G401 (cell line): ENCODE measurements at regions not wholly inside any gene's neighbourhood (a gene's known extent, or its start where the extent isn't known, plus 50 kb on each side); places are given as distances from the start of the nearest gene placed in this dataset.
"Not testable (repeated sequence)": the region's sequence is repeated elsewhere in the genome, so short reads cannot be mapped to it uniquely, and the experiment has no call there.

ENCODE experiments used
- DNase-seq: peaks from one replicate; pipeline ENCODE4 v3.0.0-alpha.2; 2015; ENCODE audit warnings: low spot score
- in situ Hi-C: cut with HindIII; loops from 2 replicates; pipeline ENCODE4 v1.10.0; 2016; ENCODE audit warnings: low sequenced_read_pairs, mixed read lengths

DNA sequence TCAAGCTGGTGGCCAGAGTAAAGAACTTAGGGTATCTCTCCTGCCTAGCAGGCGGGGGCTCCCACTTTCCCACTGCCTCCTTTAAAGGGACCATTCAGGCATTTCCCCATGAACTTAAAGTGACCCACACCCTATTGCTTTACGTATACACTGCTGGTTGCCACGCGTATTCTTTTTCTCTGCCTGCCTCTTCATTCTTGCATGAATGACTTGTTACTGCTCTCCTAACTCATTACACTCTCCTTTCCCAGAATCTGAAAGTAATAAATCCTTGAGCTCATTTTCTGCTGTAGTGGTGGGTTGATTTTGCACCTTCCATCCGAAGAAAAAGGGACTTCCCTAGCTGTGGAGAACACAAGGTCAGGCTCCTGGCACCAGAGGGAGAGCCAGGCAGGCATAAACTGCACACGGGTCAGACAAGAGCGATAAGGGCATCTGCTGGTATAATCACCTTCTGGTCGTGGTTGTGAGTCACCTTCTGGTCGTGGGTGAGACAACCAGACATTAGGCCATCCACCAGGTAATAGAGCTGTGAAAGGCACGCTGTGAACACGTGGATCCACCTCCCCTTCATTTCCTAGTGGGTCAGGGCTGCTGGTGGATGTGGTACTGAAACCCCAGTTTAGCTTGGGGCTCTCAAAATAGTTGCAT is 950.3 kb downstream of the SOCS6 start:
- in situ Hi-C loops, result no loop called here
- DNase-seq, result no peak

DNA sequence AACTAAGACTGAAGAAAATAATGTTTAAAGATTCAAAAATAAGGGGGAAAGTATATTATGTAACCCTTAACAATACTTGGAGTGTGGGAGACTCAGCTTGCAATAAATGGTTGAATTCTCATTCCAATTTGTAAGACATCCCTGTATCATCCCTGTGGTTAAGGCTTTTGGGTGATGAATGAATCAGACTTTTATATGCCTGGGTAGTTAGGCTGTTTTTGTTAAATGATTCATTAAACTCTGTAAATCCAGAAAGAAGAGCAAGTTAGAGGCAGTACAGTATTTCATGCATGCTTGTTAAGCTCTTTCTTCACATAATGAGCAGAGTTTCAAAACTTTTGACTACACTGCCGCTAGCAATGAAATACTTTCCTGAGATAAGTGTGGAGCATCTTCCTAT is 948.8 kb downstream of the SOCS6 start:
- in situ Hi-C loops, result no loop called here
- DNase-seq, result no peak

- no peak for DNase-seq
- in situ Hi-C loops, result no loop called here
Observed at GRCh38 chr18:71233177-71233576, 944.3 kb downstream of the SOCS6 start.

GRCh38 chr18:71223486-71223885 is 934.6 kb downstream of the SOCS6 start:
- no peak for DNase-seq
- in situ Hi-C loops, result no loop called here

- DNase-seq, result no peak
- in situ Hi-C loops, result no loop called here
Observed at GRCh38 chr18:71221405-71221804, 932.6 kb downstream of the SOCS6 start.

DNA sequence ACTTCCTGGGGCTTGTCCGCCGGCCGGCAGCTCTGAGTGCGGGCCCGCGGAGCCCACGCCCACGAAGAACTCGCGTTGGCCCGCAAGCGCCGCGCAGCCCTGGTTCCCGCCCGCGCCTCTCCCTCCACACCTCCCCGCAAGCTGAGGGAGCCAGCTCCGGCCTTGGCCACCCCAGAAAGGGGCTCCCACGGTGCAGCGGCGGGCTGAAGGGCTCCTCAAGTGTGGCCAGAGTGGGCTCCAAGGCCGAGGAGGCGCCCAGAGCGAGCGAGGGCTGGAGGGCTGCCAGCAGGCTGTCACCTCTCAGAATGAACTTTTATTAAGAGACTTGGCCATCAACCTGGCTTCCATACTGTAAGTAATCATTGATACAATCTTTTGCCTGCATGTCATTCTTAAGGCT is 923.9 kb downstream of the SOCS6 start:
- DNase-seq, in situ Hi-C loops: not testable (repeated sequence)

DNA sequence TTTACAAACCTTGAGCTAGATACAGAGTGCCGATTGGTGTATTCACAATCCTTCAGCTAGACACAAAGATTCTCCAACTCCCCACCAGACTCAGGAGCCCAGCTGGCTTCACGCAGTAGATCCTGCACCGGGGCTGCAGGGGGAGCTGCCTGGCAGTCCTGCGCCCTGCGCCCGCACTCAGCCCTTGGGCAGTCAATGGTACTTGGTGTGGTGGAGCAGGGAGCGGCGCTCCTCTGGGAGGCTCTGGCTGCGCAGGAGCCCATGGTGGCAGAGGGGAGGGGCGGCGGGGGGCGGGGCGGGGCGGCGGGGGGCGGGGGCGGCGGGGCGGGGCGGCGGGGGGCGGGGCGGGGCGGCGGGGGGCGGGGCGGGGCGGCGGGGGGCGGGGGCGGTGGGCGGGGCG is 923.4 kb downstream of the SOCS6 start:
- no peak for DNase-seq
- in situ Hi-C loops, result no loop called here

DNA sequence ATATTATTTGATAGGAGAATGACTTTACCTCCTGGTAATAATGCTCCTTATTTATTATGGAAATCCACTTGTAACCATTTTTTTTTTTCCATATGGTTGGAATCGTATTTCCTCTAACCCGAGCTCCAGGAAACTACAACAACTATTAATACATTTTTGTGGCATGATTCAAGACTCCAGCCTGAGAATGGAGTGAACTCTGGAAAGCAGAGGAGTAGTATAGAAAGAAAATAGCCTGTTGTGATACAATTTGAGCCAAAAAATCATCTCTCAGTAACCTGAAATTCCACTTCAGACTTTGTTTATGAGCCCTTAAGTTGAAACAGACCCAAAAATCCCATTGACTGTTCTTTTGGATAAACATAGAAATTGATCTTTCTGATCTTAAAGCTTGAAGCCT is 921.1 kb downstream of the SOCS6 start:
- DNase-seq, result no peak
- in situ Hi-C loops, result no loop called here

GRCh38 chr18:71194438-71194837 is 905.6 kb downstream of the SOCS6 start:
- in situ Hi-C loops, result no loop called here
- no peak for DNase-seq

GRCh38 chr18:71189581-71189980 is 900.7 kb downstream of the SOCS6 start:
- in situ Hi-C loops, result no loop called here
- no peak for DNase-seq

DNA sequence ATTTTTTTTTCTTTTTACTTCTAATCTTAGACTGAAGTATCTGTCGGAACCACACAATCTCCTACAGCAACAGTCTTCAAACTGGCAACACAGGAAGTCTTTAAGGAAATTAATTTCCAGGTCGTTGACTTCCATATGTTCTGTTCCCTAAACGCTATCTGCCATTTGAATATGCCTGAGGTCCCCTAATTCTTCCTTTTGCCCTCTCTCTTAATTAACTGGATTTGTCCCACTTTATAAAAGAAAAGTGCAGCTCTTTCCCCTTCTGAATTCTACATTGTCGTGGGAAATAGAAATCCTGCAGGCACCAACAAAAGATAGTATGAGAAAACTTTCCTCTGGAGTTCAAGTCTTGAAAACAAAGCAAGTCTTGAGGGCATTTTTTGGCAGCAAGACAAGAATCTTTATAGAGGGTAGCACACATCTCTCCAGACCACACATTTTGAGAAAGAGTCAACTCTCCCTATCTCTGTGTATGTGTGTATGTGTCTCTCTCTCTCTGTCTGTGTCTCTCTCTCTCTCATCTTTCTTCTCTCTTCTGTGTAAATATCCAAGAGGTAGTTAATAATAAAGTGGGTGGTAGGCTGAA is 879.8 kb downstream of the SOCS6 start:
- in situ Hi-C loops, result no loop called here
- no peak for DNase-seq

- in situ Hi-C loops, result no loop called here
- DNase-seq, result peak; percentile 38
Observed at GRCh38 chr18:71136487-71136886, 847.6 kb downstream of the SOCS6 start.

DNA sequence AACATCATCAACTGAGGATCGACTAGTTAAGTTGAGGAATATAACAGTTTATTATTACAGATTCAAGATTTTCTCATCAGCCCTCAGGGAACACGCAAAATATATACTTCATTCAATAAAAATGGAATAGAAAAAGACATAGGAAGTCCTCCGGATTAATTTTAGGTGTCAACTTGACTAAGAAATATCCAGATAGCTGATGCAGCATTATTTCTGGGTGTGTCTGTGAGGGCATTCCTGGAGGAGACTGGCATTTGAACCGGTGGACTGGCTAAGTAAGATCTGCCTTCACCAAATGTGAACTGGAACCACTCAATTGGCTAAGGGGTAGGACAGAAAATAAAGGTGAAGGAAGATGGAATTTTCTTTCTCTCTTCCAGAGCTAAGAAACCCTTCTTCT is 845.3 kb downstream of the SOCS6 start:
- DNase-seq, result no peak

DNA sequence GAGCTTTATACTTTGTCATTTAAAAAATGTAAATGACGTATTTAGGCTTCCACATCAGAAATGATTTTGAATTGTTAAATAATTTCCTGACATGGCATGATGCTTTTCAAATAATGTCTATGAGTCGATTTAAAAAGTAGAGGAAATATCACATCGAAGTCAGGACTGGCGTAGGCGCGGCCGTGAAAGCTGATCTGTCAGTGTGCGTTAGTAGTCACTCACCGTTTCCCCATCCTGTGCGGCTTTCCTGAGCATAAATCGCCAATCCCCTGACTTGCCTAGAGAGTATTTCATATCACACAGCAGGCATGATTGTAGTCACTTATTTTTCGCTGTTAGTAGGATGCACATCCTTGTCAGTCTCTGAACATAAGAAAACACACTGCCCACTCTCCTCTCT is 843.1 kb downstream of the SOCS6 start:
- no peak for DNase-seq
- in situ Hi-C loops, result no loop called here

More for the DNA sequence above, 845.3 kb downstream of the SOCS6 start:
- in situ Hi-C loops, result no loop called here

GRCh38 chr18:71130351-71130750 is 841.5 kb downstream of the SOCS6 start:
- DNase-seq, result no peak
- in situ Hi-C loops, result no loop called here

DNA sequence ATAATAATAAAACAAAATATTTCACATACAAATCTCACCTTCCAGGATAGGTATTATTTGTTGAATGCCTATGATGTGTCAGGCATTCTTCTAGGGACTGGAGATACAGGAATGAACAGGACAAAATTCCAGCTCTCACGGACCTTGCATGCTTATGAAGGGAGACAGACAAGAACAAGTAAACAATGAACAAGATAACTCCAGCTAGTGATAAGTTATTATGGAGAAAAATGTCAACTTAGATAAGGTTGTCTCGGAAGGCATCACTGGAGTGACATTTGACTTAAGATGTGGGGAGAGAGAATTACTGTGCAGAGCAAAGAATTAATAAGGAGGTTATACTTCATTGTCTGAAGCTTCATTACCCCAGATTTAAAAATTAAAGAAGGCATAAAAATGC is 836.7 kb downstream of the SOCS6 start:
- in situ Hi-C loops, result no loop called here
- DNase-seq, result no peak

DNA sequence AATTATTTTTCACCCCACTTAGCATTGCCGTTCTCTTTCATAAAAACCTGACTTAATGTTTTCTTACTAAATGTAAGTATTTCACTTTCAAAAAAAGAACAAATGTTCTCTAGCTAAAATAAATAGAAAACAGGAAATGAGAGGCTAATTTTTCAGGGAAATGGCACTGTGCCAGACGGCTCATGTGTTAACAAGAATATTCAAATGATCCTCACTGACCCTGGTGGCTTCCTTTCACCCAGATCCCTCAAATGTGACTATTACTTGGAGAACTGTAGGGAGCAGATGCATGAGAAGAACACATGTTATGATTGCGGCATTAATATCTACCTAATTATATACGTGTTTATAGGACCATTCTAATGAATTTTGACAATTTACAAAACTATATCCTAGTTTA is 827.7 kb downstream of the SOCS6 start:
- no peak for DNase-seq
- in situ Hi-C loops, result no loop called here

GRCh38 chr18:71115261-71115660 is 826.4 kb downstream of the SOCS6 start:
- in situ Hi-C loops, result no loop called here
- no peak for DNase-seq

- in situ Hi-C loops, result no loop called here
- no peak for DNase-seq
Observed at GRCh38 chr18:71114550-71115210, 825.8 kb downstream of the SOCS6 start.

DNA sequence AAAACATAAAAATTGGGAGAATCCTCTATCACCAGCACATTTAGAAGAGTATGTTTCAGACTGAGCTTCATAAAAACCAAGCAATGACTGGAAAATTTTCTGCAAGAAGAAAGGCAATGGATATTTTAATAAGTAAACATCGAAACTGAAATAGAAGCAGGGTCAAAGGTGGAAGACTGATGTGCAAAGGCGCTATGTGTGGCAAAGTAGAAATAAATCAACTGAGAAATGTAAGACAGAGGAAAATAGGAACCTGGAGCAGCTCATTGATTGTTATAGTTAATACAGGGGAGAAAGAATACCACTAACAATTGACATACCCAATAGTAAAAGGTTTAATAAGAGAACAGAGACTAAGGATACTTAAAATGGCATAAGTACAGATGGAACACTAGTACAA is 818.4 kb downstream of the SOCS6 start:
- in situ Hi-C loops, result no loop called here

DNA sequence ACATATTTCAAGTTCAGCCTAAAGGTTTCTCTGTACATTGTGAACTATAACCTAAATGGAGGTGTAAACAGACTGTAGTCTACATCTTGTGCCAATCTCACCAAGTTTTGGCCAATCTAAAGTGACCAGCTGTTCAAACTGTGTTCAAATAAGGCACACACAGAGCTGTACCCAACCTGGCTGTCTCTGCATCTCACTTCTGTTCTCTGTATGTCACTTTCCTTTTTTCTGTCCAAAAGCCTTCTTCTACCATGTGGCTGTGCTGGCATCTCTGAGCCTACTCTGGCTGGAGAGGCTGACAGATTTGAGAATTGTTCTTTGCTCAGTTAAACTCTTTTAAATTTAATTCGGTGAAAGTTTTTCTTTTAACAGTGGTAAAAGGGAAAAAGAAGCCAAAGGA is 817.9 kb downstream of the SOCS6 start:
- DNase-seq, result no peak
- in situ Hi-C loops, result no loop called here

More for the DNA sequence above, 818.4 kb downstream of the SOCS6 start:
- no peak for DNase-seq
